IPS DF 19.7 (cell line): ENCODE measurements at regions not wholly inside any gene's neighbourhood (a gene's known extent, or its start where the extent isn't known, plus 50 kb on each side); places are given as distances from the start of the nearest gene placed in this dataset.
"Not testable (repeated sequence)": the region's sequence is repeated elsewhere in the genome, so short reads cannot be mapped to it uniquely, and the experiment has no call there.

Experiments
- DNase-seq: peaks from one replicate; pipeline ENCODE4 v3.0.0-alpha.2; 2013; ENCODE audit warnings: low read depth, low spot score

GRCh38 chr11:91350931-91351330 is 873.7 kb upstream of the FAT3 start:
- DNase-seq, result no peak

- no peak for DNase-seq
Measured at GRCh38 chr11:91326751-91327150, 897.9 kb upstream of the FAT3 start.

- DNase-seq, result no peak
Measured at GRCh38 chr11:91326280-91326679, 898.3 kb upstream of the FAT3 start.

- DNase-seq, result no peak
Measured at GRCh38 chr11:91314521-91314920, 910.1 kb upstream of the FAT3 start.

GRCh38 chr11:91312541-91312940 is 912.1 kb upstream of the FAT3 start:
- DNase-seq, result no peak

- DNase-seq, result no peak
Measured at GRCh38 chr11:91310085-91310484, 914.5 kb upstream of the FAT3 start.

- no peak for DNase-seq
Measured at GRCh38 chr11:91308069-91308468, 916.5 kb upstream of the FAT3 start.

GRCh38 chr11:91305402-91305801 is 919.2 kb upstream of the FAT3 start:
- no peak for DNase-seq

GRCh38 chr11:91303749-91304148 is 920.9 kb upstream of the FAT3 start:
- no peak for DNase-seq

GRCh38 chr11:91299980-91300379 is 924.6 kb upstream of the FAT3 start:
- DNase-seq, result no peak

- no peak for DNase-seq
Measured at GRCh38 chr11:91296629-91297028, 928.0 kb upstream of the FAT3 start.

GRCh38 chr11:91295591-91295990 is 929.0 kb upstream of the FAT3 start:
- no peak for DNase-seq

GRCh38 chr11:91293119-91293518 is 931.5 kb upstream of the FAT3 start:
- no peak for DNase-seq

- DNase-seq, result no peak
Measured at GRCh38 chr11:91272089-91272488, 952.5 kb upstream of the FAT3 start.

- DNase-seq, result not testable (repeated sequence)
Measured at GRCh38 chr11:91268512-91269295, 955.9 kb upstream of the FAT3 start.

GRCh38 chr11:91265946-91266345 is 958.7 kb upstream of the FAT3 start:
- no peak for DNase-seq

GRCh38 chr11:91264481-91264880 is 960.1 kb upstream of the FAT3 start:
- no peak for DNase-seq

GRCh38 chr11:91263496-91264365 is 960.9 kb upstream of the FAT3 start:
- DNase-seq, result no peak

- DNase-seq, result no peak
Measured at GRCh38 chr11:91261513-91261912, 963.1 kb upstream of the FAT3 start.

- no peak for DNase-seq
Measured at GRCh38 chr11:91258876-91259275, 965.7 kb upstream of the FAT3 start.

- DNase-seq, result no peak
Measured at GRCh38 chr11:91257667-91258066, 967.0 kb upstream of the FAT3 start.

GRCh38 chr11:91248199-91248807 is 976.3 kb upstream of the FAT3 start:
- DNase-seq, result no peak
